ENCODE measurements at regions not wholly inside any gene's neighbourhood (a gene's known extent, or its start where the extent isn't known, plus 50 kb on each side); places are given as distances from the start of the nearest gene placed in this dataset.
"Not testable (repeated sequence)": the region's sequence is repeated elsewhere in the genome, so short reads cannot be mapped to it uniquely, and the experiment has no call there.

GRCh38 chr3:181329024-181329423 lies 339.5 kb upstream of the DNAJC19 start:
- TF ChIP-seq CTCF (IDR thresholded peaks at IDR 0.05; ENCODE audit: low read depth, low read length) = no peak
- in situ Hi-C loops (cut with HindIII; ENCODE audit: low sequenced_read_pairs) = no loop called here
- no peak overlapping the region for H3K4me3 ChIP-seq (ENCODE audit: low read depth, low read length)
- DNase-seq (ENCODE audit: low read depth, low spot score) = no peak

GRCh38 chr3:181328346-181328745 lies 338.8 kb upstream of the DNAJC19 start:
- TF ChIP-seq CTCF (IDR thresholded peaks at IDR 0.05; ENCODE audit: low read depth, low read length) = no peak
- in situ Hi-C loops (cut with HindIII; ENCODE audit: low sequenced_read_pairs) = no loop called here
- DNase-seq (ENCODE audit: low read depth, low spot score) = no peak
- H3K4me3 ChIP-seq (ENCODE audit: low read depth, low read length) = no peak overlapping the region

- no peak for TF ChIP-seq CTCF (IDR thresholded peaks at IDR 0.05; ENCODE audit: low read depth, low read length)
- H3K4me3 ChIP-seq (ENCODE audit: low read depth, low read length) = no peak overlapping the region
- DNase-seq (ENCODE audit: low read depth, low spot score) = no peak
- in situ Hi-C loops (cut with HindIII; ENCODE audit: low sequenced_read_pairs) = no loop called here
These were observed 337.8 kb upstream of the DNAJC19 start for GRCh38 chr3:181327349-181327748.

GRCh38 chr3:181326637-181327223 lies 337.2 kb upstream of the DNAJC19 start:
- in situ Hi-C loops (cut with HindIII; ENCODE audit: low sequenced_read_pairs) = no loop called here
- TF ChIP-seq CTCF (IDR thresholded peaks at IDR 0.05; ENCODE audit: low read depth, low read length) = peak; percentile 57

GRCh38 chr3:181324516-181324915 lies 335.0 kb upstream of the DNAJC19 start:
- DNase-seq (ENCODE audit: low read depth, low spot score); H3K4me3 ChIP-seq (ENCODE audit: low read depth, low read length); in situ Hi-C loops (cut with HindIII; ENCODE audit: low sequenced_read_pairs): not testable (repeated sequence)

More at GRCh38 chr3:181326637-181327223, 337.2 kb upstream of the DNAJC19 start:
- DNase-seq (ENCODE audit: low read depth, low spot score) = peak; percentile 46
- H3K4me3 ChIP-seq (ENCODE audit: low read depth, low read length) = no peak overlapping the region

GRCh38 chr3:181318321-181318720 lies 328.8 kb upstream of the DNAJC19 start:
- DNase-seq (ENCODE audit: low read depth, low spot score) = no peak
- no peak overlapping the region for H3K4me3 ChIP-seq (ENCODE audit: low read depth, low read length)
- in situ Hi-C loops (cut with HindIII; ENCODE audit: low sequenced_read_pairs) = no loop called here
- TF ChIP-seq CTCF (IDR thresholded peaks at IDR 0.05; ENCODE audit: low read depth, low read length) = no peak

- TF ChIP-seq CTCF (IDR thresholded peaks at IDR 0.05; ENCODE audit: low read depth, low read length) = no peak
- in situ Hi-C loops (cut with HindIII; ENCODE audit: low sequenced_read_pairs) = no loop called here
- no peak for DNase-seq (ENCODE audit: low read depth, low spot score)
- H3K4me3 ChIP-seq (ENCODE audit: low read depth, low read length) = no peak overlapping the region
These were observed 328.0 kb upstream of the DNAJC19 start for GRCh38 chr3:181317508-181317907.
